Upper lobe of left lung (tissue), 6 donors: ENCODE measurements at regions not wholly inside any gene's neighbourhood (a gene's known extent, or its start where the extent isn't known, plus 50 kb on each side); places are given as distances from the start of the nearest gene placed in this dataset.

Experiments used
- ATAC-seq, 2 donors: fragments of 200-7000 bp; cut with Tn5 transposase; one replicate each; pipeline ENCODE4 v1.9.1; 2022; ENCODE audit warnings: mild to moderate bottlenecking in 2 of 2, moderate library complexity in 2 of 2; ENCODE audit not compliant: low FRiP score in 2 of 2
- DNase-seq, 2 donors: peaks; one replicate each; pipeline ENCODE4 v3.0.0-alpha.2; 2019 to 2020
- H3K27ac ChIP-seq, 4 donors: fragments of 200-600 bp; sonication (generic); one replicate each; pipeline ENCODE4 v1.5.1; 2016 to 2019
- H3K27me3 ChIP-seq, 4 donors: fragments of 200-600 bp; sonication (generic); one replicate each; pipeline ENCODE4 v1.5.1; 2017 to 2019
- H3K36me3 ChIP-seq, 4 donors: fragments of 200-600 bp; sonication (generic); one replicate each; pipeline ENCODE4 v1.5.1; 2016 to 2019
- H3K4me1 ChIP-seq, 4 donors: fragments of 200-600 bp; sonication (generic); one replicate each; pipeline ENCODE4 v1.5.1; 2018 to 2019
- H3K4me3 ChIP-seq, 4 donors: fragments of 200-600 bp; sonication (generic); one replicate each; pipeline ENCODE4 v1.5.1; 2017 to 2019; ENCODE audit warnings: mild to moderate bottlenecking in 2 of 4, moderate library complexity in 1 of 4
- H3K9me3 ChIP-seq, 4 donors: fragments of 200-600 bp; sonication (generic); one replicate each; pipeline ENCODE4 v1.5.1; 2018 to 2019
- EP300 ChIP-seq, 4 donors: sonication (generic); formaldehyde crosslinking; IDR thresholded peaks; one replicate each; pipeline ENCODE4 v1.5.1; 2017; ENCODE audit warnings: antibody characterized with exemption in 4 of 4, control low read depth in 2 of 4
- POLR2A ChIP-seq, 4 donors: fragments of 450-650 bp; IDR thresholded peaks; one replicate each; pipeline ENCODE4 v1.5.1; 2016 to 2017; ENCODE audit warnings: antibody characterized with exemption in 4 of 4, mild to moderate bottlenecking in 2 of 4
- POLR2AphosphoS5 ChIP-seq, 2 donors: sonication (generic); formaldehyde crosslinking; IDR thresholded peaks; one replicate each; pipeline ENCODE4 v1.5.1; 2017; ENCODE audit warnings: antibody characterized with exemption in 2 of 2
- WGBS, 2 donors: methylation state at CpG; one replicate each; pipeline ENCODE4 v1.1.5; 2017 to 2018; 5-methylcytosine and 5-hydroxymethylcytosine counted together
- TF ChIP-seq, protein P1 (sequence below), 6 experiments: fragments of 450-650 bp in 4 of 6; fragments of 200-600 bp in 2 of 6; sonication (generic) in 2 of 6; IDR thresholded peaks; one replicate each; pipeline ENCODE4 v1.5.1; 2016 to 2019; ENCODE audit warnings: antibody characterized with exemption in 6 of 6
- donor health status: DM: no; HTN: no; CAD: no; lungs with moderate emphysema.
- donor health status: DM: no; HTN: yes; CAD: no; lungs with severe emphysema.

DNA sequence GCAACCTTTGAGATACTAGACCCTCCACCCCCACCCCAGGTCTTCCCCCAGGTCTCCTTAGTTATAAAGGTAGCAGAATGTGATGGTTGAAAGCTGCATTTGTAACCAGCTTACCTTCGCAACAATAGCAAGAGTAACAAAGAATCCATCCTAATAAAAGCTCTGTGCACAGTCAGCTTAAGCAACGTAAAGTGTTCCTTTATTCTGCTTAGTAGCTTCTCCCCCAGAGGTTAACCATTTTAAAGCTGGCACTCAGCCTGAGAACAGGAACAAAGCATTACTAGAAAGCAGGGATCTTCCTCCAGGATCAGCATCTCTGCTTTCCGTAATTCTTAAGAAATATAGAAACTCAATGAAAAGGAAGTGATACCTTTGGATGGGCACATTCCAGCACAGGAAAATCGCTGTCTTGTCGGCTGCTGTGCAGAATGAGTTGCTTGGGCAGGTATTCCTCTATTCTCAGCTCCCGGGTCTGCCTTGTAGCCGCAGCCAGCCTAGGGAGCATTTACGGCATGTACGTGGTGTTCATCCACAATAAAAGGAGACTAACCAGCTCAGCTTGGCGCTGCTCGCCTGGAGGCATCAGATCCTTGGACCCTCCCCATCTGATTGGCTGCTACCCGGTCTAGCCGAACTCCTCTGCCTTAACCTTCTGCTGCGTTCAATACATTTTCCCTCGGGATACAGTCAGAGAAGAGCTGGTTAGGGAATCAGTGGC lies 113.0 kb upstream of the TLR3 start:
- no peaks in the 10 kb centered on the region for H3K27me3 ChIP-seq

DNA sequence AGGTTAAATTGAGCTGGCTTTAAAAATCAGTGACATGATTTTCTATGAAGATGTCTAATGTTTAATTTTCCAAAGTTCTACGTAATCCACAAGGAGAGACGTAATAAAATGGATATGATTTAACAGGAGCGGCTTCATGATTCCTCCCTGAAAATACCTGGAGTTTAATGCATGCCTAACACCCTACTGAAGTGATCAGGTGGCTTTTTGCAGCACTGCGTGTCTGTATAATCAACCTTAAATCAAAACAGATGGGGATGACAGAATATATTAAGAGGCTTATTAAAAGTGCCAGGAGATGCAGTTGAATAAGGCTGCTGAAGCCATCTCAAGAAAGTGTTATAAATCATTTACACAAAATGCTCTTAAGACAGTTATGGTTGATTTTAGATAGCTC lies 112.4 kb upstream of the TLR3 start:
- 90 to 91% methylated on average over 4 of the region's 4 CpGs for WGBS, 2 donors
- Histone ChIP-seq H3K9me3 (no peaks in the 10 kb centered on the region), H3K27me3 (no peaks in the 10 kb centered on the region), H3K4me3 (no peak overlapping the region), H3K36me3 (no peaks in the 10 kb centered on the region), H3K4me1 (no peaks in the 10 kb centered on the region), H3K27ac (no peak overlapping the region)
- TF ChIP-seq POLR2AphosphoS5 (IDR thresholded peaks at IDR 0.05) = no peak
- no peak for TF ChIP-seq EP300 (IDR thresholded peaks at IDR 0.05)
- TF ChIP-seq, protein P1, sequence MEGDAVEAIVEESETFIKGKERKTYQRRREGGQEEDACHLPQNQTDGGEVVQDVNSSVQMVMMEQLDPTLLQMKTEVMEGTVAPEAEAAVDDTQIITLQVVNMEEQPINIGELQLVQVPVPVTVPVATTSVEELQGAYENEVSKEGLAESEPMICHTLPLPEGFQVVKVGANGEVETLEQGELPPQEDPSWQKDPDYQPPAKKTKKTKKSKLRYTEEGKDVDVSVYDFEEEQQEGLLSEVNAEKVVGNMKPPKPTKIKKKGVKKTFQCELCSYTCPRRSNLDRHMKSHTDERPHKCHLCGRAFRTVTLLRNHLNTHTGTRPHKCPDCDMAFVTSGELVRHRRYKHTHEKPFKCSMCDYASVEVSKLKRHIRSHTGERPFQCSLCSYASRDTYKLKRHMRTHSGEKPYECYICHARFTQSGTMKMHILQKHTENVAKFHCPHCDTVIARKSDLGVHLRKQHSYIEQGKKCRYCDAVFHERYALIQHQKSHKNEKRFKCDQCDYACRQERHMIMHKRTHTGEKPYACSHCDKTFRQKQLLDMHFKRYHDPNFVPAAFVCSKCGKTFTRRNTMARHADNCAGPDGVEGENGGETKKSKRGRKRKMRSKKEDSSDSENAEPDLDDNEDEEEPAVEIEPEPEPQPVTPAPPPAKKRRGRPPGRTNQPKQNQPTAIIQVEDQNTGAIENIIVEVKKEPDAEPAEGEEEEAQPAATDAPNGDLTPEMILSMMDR (IDR thresholded peaks at IDR 0.05) = no peak
- TF ChIP-seq POLR2A (IDR thresholded peaks at IDR 0.05) = no peak
- no peak for DNase-seq
- no peak for ATAC-seq

More for the DNA sequence above, 113.0 kb upstream of the TLR3 start:
- H3K4me1 ChIP-seq = no peaks in the 10 kb centered on the region
- WGBS, 2 donors = 85 to 86% methylated on average over 15 of the region's 15 CpGs
- no peak for ATAC-seq
- no peaks in the 10 kb centered on the region for H3K9me3 ChIP-seq
- no peak overlapping the region for H3K4me3 ChIP-seq
- TF ChIP-seq POLR2AphosphoS5 (IDR thresholded peaks at IDR 0.05) (no peak), EP300 (IDR thresholded peaks at IDR 0.05) (no peak), POLR2A (IDR thresholded peaks at IDR 0.05) (no peak)
- TF ChIP-seq, protein P1 (IDR thresholded peaks at IDR 0.05) = no peak
- H3K27ac ChIP-seq = no peak overlapping the region
- no peak for DNase-seq
- H3K36me3 ChIP-seq = no peaks in the 10 kb centered on the region

DNA sequence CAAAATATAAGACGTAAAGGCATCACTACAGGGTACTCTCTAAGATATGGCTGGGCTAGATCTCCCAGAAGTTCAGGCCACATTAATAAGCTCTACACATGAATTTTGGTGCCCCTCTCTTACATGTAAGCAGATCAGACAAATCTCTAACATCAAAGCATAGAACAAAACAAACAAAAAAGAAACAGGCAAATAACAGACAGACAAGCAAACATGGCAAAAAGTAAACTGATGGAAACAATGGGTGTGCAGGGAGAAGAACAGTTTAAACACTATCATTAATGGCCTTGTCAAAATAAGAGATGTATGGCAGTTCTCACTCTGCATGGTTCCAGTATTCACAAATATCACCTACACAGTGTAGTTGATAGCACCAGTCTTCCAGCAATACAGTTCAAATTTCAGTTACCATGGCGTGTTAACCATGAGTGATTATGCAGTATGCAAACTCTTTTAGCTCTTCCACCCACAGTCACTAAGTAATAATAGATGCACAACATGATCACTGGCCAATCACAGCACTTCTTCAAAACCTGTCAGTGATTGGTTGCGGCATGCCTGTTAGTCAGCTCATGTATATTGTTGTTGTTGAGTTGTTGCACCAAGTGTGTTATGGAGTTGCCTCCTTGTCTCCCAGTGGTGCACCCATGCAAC lies 110.7 kb upstream of the TLR3 start:
- WGBS, 2 donors = 95 to 97% methylated on average over 3 of the region's 3 CpGs
- Histone ChIP-seq H3K4me3 (no peak overlapping the region), H3K36me3 (no peaks in the 10 kb centered on the region), H3K27me3 (no peaks in the 10 kb centered on the region), H3K4me1 (no peaks in the 10 kb centered on the region), H3K9me3 (no peaks in the 10 kb centered on the region), H3K27ac (no peak overlapping the region)
- no peak for ATAC-seq
- DNase-seq = no peak
- no peak for TF ChIP-seq POLR2AphosphoS5 (IDR thresholded peaks at IDR 0.05)
- TF ChIP-seq EP300 (IDR thresholded peaks at IDR 0.05) = no peak
- TF ChIP-seq, protein P1 (IDR thresholded peaks at IDR 0.05) = no peak
- no peak for TF ChIP-seq POLR2A (IDR thresholded peaks at IDR 0.05)

DNA sequence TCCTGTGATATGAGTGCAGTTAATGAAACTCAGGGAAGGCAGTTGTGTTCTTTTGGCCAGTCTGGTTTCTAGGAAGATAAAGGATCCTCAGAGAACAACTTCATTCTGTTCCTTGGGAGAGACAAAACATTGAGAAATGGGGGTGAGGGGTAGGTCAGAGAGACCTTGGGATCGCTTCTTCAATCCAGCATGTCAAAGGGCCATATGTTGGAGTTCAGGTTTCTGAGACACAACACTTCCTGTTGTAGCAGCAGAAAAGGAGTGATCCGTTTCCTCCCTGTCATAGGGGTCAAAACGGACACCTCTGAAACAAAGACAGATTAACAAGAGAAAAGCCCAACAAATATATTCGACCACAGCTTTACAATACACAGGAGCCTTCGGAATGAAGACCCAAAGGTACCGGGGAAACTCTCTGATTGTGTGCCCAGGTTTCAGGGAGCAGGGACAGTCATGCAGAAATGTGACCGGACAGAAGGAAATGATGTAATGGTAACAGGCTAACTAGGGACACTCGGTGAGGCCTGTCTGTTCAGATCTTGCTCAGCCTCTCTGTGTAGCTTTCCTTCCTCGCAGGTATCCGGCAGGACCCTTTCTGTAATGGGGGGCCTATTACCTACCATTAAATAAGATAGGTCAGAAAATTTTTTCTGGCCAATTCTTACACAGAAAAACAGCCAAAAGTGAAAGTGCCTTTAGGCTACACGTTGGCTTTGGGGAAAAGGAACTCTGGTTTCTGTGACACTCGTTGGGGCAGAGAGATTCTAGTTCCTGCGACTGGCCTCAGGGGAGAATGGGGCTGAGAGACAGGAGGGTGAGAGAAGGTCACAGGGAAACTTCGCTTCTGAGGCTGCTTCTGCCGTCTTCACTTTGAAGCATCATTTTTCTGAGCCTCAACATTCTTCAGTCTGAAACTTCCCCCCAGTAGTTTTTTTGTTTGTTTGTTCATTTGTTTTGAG lies 103.3 kb upstream of the TLR3 start:
- H3K4me3 ChIP-seq = no peak overlapping the region
- WGBS, 2 donors = 56 to 68% methylated on average over 15 of the region's 15 CpGs
- no peaks in the 10 kb centered on the region for H3K9me3 ChIP-seq
- no peaks in the 10 kb centered on the region for H3K27me3 ChIP-seq
- peak overlapping the region; percentile 18 to 49 (median 34) for H3K27ac ChIP-seq
- ATAC-seq = peak in 1 of 2 donors; percentile 10
- peaks cover 0 to 4% (median 1%) of the 10 kb centered on the region in 4 donors for H3K4me1 ChIP-seq
- TF ChIP-seq POLR2A (IDR thresholded peaks at IDR 0.05) = no peak
- no peak for TF ChIP-seq EP300 (IDR thresholded peaks at IDR 0.05)
- TF ChIP-seq, protein P1 (IDR thresholded peaks at IDR 0.05) = no peak
- TF ChIP-seq POLR2AphosphoS5 (IDR thresholded peaks at IDR 0.05) = no peak
- DNase-seq = no peak
- no peaks in the 10 kb centered on the region for H3K36me3 ChIP-seq
